ENCODE measurements at regions not wholly inside any gene's neighbourhood (a gene's known extent, or its start where the extent isn't known, plus 50 kb on each side); places are given as distances from the start of the nearest gene placed in this dataset.

DNA sequence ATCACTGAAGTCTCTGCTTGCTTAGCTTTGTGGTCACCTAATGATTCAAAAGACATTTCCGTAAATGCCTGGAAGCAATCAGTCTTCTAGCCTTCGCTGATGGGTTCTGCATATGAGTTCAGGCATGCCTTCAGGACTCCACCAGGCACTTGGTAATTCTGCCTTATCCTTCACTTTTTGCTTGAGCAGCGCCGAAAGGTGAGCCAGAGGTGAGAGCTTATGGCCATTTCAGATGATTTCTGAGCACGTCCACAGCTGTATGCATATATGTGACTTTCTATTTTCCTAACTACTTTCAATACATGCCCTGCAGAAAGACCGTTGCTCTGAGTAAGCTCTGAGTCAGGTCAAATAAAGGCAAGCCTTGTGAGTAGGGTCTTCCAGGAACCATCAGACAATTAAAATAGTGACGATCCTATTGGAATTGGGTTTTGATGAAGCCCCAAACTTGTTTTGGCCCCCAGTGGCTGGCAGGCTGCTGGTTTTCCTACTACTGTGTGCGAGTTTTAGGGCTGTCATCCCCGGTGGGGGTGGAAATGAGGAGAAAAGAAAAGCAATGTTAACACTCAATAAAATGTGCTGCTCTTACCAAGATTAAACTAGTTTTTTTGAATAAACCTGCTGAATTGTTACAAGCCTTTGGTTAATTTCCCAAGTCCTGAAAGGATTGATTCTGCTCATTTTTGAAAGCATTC, 154.4 kb upstream of the AKR1E2 start:
- H3K27ac ChIP-seq (ENCODE audit: low read depth, low read length): no peak overlapping the region

DNA sequence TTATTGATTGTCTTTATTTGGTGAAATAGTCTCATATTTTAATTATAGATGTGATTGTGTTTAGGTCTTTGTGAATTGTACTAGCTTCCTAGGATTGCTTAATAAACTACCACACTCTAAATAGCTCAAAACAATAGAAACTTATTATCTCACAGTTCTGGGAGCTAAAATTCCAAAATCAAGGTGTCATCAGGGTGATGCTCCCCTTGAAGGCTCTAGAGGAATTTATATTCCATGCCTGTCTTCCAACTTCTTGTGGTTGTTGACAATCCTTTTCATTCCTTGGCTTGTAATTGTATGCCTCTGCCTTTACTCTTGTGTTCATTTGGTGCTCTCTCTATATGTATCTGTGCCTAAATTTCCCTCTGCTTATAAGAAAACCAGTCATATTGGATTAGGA, 155.3 kb upstream of the AKR1E2 start:
- peaks cover 0 to 8% (median 0%) of the 10 kb centered on the region in 5 donors for H3K9me3 ChIP-seq (ENCODE audit: control insufficient read depth in 5 of 5, low read length in 5 of 5)

More for the DNA sequence above, 154.4 kb upstream of the AKR1E2 start:
- Histone ChIP-seq H3K9ac (ENCODE audit: low read length in 5 of 5) (peak overlapping the region in 1 of 5 donors; percentile 12), H3K4me1 (ENCODE audit: control insufficient read depth in 5 of 5, insufficient read depth in 5 of 5, low read length in 5 of 5) (peaks cover 0 to 4% (median 0%) of the 10 kb centered on the region in 5 donors), H3K27me3 (ENCODE audit: control insufficient read depth in 5 of 5, insufficient read depth in 4 of 5, low read length in 5 of 5) (no peaks in the 10 kb centered on the region), H3K9me3 (ENCODE audit: control insufficient read depth in 5 of 5, low read length in 5 of 5) (peaks cover 0 to 8% (median 0%) of the 10 kb centered on the region in 5 donors), H3K4me3 (ENCODE audit: low read depth in 1 of 5, low read length in 5 of 5) (peak overlapping the region in 3 of 5 donors; percentile 13 to 56 (median 26)), H3K36me3 (ENCODE audit: control insufficient read depth in 5 of 5, insufficient read depth in 5 of 5, low read length in 5 of 5) (no peaks in the 10 kb centered on the region)

GRCh38 chr10:4669585-4669984, 156.4 kb upstream of the AKR1E2 start:
- Histone ChIP-seq H3K36me3 (ENCODE audit: control insufficient read depth in 5 of 5, insufficient read depth in 5 of 5, low read length in 5 of 5) (no peaks in the 10 kb centered on the region), H3K27ac (ENCODE audit: low read depth, low read length) (no peak overlapping the region), H3K4me1 (ENCODE audit: control insufficient read depth in 5 of 5, insufficient read depth in 5 of 5, low read length in 5 of 5) (peaks cover 0 to 4% (median 0%) of the 10 kb centered on the region in 5 donors), H3K9ac (ENCODE audit: low read length in 5 of 5) (no peak overlapping the region), H3K9me3 (ENCODE audit: control insufficient read depth in 5 of 5, low read length in 5 of 5) (peaks cover 0 to 8% (median 0%) of the 10 kb centered on the region in 5 donors), H3K4me3 (ENCODE audit: low read depth in 1 of 5, low read length in 5 of 5) (no peak overlapping the region), H3K27me3 (ENCODE audit: control insufficient read depth in 5 of 5, insufficient read depth in 4 of 5, low read length in 5 of 5) (no peaks in the 10 kb centered on the region)

More for the DNA sequence above, 155.3 kb upstream of the AKR1E2 start:
- Histone ChIP-seq H3K4me1 (ENCODE audit: control insufficient read depth in 5 of 5, insufficient read depth in 5 of 5, low read length in 5 of 5) (peaks cover 0 to 4% (median 0%) of the 10 kb centered on the region in 5 donors), H3K36me3 (ENCODE audit: control insufficient read depth in 5 of 5, insufficient read depth in 5 of 5, low read length in 5 of 5) (no peaks in the 10 kb centered on the region), H3K27ac (ENCODE audit: low read depth, low read length) (no peak overlapping the region), H3K4me3 (ENCODE audit: low read depth in 1 of 5, low read length in 5 of 5) (no peak overlapping the region), H3K9ac (ENCODE audit: low read length in 5 of 5) (no peak overlapping the region), H3K27me3 (ENCODE audit: control insufficient read depth in 5 of 5, insufficient read depth in 4 of 5, low read length in 5 of 5) (no peaks in the 10 kb centered on the region)

DNA sequence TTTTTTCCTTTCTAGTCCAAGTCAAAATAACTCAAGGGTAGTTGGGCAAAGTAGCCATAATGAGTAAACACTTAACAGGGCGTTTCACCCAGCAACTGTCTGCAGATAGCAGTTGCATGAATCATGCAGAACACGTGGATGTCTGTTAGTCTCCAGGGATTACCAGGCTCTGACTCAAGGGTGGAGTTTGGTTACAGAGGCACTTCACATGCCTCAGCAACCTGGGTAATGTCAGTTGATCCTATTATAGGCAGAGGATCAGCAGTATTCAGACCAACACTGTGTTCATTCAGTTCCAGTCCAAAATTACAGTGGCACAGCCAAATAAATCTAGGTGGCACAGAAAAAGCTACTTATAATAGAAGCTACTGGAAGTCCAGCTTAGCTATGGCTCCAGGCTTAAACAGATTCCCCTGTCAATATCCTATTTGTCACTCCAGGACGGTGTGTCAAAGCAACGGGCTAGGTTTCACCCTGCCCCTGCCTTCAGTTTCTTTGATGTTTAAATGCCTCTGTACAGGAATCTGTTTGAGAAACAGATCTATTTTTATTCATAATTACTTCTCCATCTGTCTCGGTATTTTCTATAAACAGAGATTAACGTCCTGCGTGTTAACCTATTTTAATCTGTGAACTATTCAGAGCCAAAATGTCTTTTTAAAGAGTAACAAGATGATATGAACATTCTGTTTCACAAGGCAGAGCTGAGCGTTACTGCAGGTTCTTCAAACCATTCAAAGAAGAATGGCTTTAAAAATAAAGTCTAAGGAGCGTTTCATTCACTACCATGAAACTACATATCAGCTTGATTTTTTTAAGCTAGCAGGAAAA, 162.6 kb upstream of the AKR1E2 start:
- Histone ChIP-seq H3K27ac (ENCODE audit: low read depth, low read length) (peak overlapping the region; percentile 98), H3K4me1 (ENCODE audit: control insufficient read depth in 5 of 5, insufficient read depth in 5 of 5, low read length in 5 of 5) (peaks cover 15 to 45% (median 39%) of the 10 kb centered on the region in 5 donors), H3K9ac (ENCODE audit: low read length in 5 of 5) (peak overlapping the region in 4 of 5 donors; percentile 51 to 76 (median 64)), H3K27me3 (ENCODE audit: control insufficient read depth in 5 of 5, insufficient read depth in 4 of 5, low read length in 5 of 5) (no peaks in the 10 kb centered on the region), H3K36me3 (ENCODE audit: control insufficient read depth in 5 of 5, insufficient read depth in 5 of 5, low read length in 5 of 5) (no peaks in the 10 kb centered on the region), H3K9me3 (ENCODE audit: control insufficient read depth in 5 of 5, low read length in 5 of 5) (no peaks in the 10 kb centered on the region), H3K4me3 (ENCODE audit: low read depth in 1 of 5, low read length in 5 of 5) (peak overlapping the region in 3 of 5 donors; percentile 1 to 40 (median 29))

DNA sequence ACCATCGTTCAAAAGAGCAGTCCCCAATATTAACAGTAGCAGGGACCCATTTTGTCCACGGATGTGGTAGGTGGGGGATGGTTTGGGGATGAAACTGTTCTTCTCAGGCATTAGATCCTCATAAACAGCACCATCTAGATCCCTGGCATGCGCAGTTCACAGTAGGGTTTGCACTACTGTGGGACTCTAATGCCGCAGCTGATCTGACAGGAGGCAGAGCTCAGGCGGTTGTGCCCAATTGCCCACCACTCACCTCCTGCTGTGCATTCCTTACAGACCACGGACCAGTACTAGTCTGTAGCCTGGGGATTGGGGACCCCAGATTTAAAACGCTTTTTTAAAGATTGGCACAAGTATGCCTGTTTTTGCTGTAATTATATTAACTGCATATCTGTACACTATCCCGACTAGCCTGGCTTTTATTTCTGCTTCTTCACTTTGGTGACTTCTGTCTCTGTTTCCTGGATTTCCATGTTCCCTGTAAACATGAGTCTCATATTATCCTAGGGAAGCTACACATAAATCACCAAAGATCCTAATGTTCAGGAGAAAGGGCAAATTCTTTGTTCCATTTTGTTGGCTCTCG, 163.3 kb upstream of the AKR1E2 start:
- Histone ChIP-seq H3K4me1 (ENCODE audit: control insufficient read depth in 5 of 5, insufficient read depth in 5 of 5, low read length in 5 of 5) (peaks cover 15 to 48% (median 39%) of the 10 kb centered on the region in 5 donors), H3K36me3 (ENCODE audit: control insufficient read depth in 5 of 5, insufficient read depth in 5 of 5, low read length in 5 of 5) (no peaks in the 10 kb centered on the region), H3K9ac (ENCODE audit: low read length in 5 of 5) (peak overlapping the region in 4 of 5 donors; percentile 25 to 76 (median 38)), H3K27ac (ENCODE audit: low read depth, low read length) (peak overlapping the region; percentile 98), H3K4me3 (ENCODE audit: low read depth in 1 of 5, low read length in 5 of 5) (peak overlapping the region in 4 of 5 donors; percentile 1 to 36 (median 12)), H3K27me3 (ENCODE audit: control insufficient read depth in 5 of 5, insufficient read depth in 4 of 5, low read length in 5 of 5) (no peaks in the 10 kb centered on the region), H3K9me3 (ENCODE audit: control insufficient read depth in 5 of 5, low read length in 5 of 5) (no peaks in the 10 kb centered on the region)

DNA sequence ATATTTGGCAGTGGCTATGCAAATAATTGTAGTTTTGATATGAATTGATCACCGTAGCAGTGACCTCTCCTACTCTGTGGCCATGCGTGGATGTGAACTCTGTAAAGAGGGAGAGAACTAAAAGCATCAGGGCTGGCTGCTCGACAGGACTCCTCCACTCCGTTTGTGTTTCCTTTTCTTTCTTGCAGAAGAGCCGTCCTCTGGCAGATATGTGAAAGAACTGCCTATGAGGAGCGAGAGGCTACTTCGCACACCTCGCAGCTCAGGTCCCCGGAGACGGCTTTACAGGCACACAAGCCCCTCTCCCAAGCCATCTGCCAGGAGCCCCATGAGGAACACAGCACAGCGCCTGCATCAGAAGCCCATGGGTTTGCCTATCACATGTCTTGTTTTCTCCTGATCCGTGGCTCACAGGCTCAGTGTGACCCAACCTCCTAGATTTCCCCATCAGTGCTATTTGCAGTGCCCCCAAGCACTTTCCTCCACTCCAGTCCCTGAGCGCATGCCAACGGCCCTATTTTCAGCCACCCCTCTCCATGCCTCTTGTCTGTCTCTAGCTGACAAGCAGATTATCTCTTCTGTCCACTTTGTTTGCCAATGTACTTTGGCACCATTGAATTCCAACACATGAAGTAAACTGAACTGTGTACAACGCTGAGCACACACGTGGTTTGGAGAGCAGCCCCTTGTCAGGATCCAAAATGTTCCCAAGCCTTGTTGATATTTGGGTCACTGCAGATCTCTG, 164.3 kb upstream of the AKR1E2 start:
- Histone ChIP-seq H3K9ac (ENCODE audit: low read length in 5 of 5) (peak overlapping the region in 3 of 5 donors; percentile 40 to 67 (median 60)), H3K27me3 (ENCODE audit: control insufficient read depth in 5 of 5, insufficient read depth in 4 of 5, low read length in 5 of 5) (no peaks in the 10 kb centered on the region), H3K4me1 (ENCODE audit: control insufficient read depth in 5 of 5, insufficient read depth in 5 of 5, low read length in 5 of 5) (peaks cover 15 to 53% (median 39%) of the 10 kb centered on the region in 5 donors), H3K9me3 (ENCODE audit: control insufficient read depth in 5 of 5, low read length in 5 of 5) (no peaks in the 10 kb centered on the region), H3K4me3 (ENCODE audit: low read depth in 1 of 5, low read length in 5 of 5) (peak overlapping the region in 4 of 5 donors; percentile 29 to 70 (median 38)), H3K36me3 (ENCODE audit: control insufficient read depth in 5 of 5, insufficient read depth in 5 of 5, low read length in 5 of 5) (no peaks in the 10 kb centered on the region), H3K27ac (ENCODE audit: low read depth, low read length) (peak overlapping the region; percentile 98)

DNA sequence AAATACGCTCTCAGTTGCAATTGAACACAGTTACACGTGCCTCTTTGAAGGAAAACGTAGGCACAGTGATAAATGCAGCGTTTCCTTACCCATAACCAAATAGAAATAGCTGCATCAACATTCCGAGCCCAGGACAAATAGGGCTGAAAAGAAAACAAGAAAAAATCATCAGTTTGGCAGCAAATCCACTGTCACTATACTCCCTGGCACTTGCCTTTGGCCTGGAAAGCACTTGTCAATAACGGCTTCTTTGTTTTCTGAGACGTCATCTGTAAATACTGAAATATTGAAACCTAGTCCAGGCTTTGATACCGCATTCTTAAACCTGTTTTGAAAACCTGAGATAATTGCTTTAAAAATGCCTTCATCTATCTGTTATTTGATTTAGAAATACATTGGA, 167.2 kb upstream of the AKR1E2 start:
- Histone ChIP-seq H3K4me3 (ENCODE audit: low read depth in 1 of 5, low read length in 5 of 5) (no peak overlapping the region), H3K27me3 (ENCODE audit: control insufficient read depth in 5 of 5, insufficient read depth in 4 of 5, low read length in 5 of 5) (no peaks in the 10 kb centered on the region), H3K36me3 (ENCODE audit: control insufficient read depth in 5 of 5, insufficient read depth in 5 of 5, low read length in 5 of 5) (no peaks in the 10 kb centered on the region), H3K9me3 (ENCODE audit: control insufficient read depth in 5 of 5, low read length in 5 of 5) (no peaks in the 10 kb centered on the region), H3K9ac (ENCODE audit: low read length in 5 of 5) (no peak overlapping the region), H3K4me1 (ENCODE audit: control insufficient read depth in 5 of 5, insufficient read depth in 5 of 5, low read length in 5 of 5) (peaks cover 15 to 56% (median 39%) of the 10 kb centered on the region in 5 donors), H3K27ac (ENCODE audit: low read depth, low read length) (peak overlapping the region; percentile 44)

DNA sequence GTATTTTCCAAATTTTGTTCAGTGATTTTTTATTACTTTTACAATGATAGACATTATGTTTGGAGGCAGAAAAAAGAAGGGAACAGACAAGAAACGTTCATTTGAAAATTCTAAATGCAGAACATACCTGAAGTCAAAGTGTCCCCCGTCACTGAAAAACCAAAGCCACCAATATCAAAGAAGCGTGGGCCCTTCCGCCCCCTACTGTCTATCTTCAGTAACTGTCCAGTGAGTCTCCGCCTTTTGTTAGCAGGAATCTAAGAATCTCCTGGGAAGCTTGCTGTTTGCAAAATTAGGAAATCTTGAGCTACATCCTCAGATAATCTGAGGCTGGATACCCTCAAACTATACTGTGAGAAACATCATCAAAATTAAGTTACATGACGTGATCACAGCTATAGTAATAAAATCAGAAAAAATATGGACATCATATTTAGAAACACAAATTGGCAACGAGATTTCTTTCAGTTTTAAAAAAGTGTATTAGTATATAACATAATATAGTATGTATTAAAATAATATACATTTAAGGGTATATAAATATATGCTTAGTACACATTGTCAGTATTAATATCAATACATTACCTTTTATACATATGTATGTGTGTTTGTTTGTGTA, 169.3 kb upstream of the AKR1E2 start:
- peaks cover 1 to 39% (median 19%) of the 10 kb centered on the region in 5 donors for H3K4me1 ChIP-seq (ENCODE audit: control insufficient read depth in 5 of 5, insufficient read depth in 5 of 5, low read length in 5 of 5)
- no peak overlapping the region for H3K27ac ChIP-seq (ENCODE audit: low read depth, low read length)
- H3K4me3 ChIP-seq (ENCODE audit: low read depth in 1 of 5, low read length in 5 of 5): no peak overlapping the region
- no peak overlapping the region for H3K9ac ChIP-seq (ENCODE audit: low read length in 5 of 5)
- H3K27me3 ChIP-seq (ENCODE audit: control insufficient read depth in 5 of 5, insufficient read depth in 4 of 5, low read length in 5 of 5): no peaks in the 10 kb centered on the region
- H3K36me3 ChIP-seq (ENCODE audit: control insufficient read depth in 5 of 5, insufficient read depth in 5 of 5, low read length in 5 of 5): no peaks in the 10 kb centered on the region
- no peaks in the 10 kb centered on the region for H3K9me3 ChIP-seq (ENCODE audit: control insufficient read depth in 5 of 5, low read length in 5 of 5)

DNA sequence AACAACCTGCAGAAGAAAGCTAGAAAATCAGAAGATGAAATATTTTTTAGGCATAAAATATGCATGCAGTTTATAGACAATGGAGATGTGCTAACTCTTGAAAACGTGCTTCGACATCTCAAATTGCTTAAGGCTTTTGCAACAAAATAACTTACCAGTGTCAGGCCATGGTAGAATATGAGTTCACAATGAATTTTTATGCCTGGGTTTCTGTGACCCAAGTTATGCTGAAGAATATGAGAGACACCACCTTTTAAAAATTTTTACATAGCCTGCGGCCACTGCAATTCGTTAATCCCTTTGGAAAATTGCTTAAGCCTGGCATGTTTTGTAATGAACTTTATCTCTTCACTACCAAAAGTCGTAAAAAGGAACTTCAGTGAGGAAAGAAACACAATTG, 170.1 kb upstream of the AKR1E2 start:
- Histone ChIP-seq H3K4me1 (ENCODE audit: control insufficient read depth in 5 of 5, insufficient read depth in 5 of 5, low read length in 5 of 5) (peaks cover 0 to 31% (median 11%) of the 10 kb centered on the region in 5 donors), H3K27me3 (ENCODE audit: control insufficient read depth in 5 of 5, insufficient read depth in 4 of 5, low read length in 5 of 5) (no peaks in the 10 kb centered on the region), H3K27ac (ENCODE audit: low read depth, low read length) (no peak overlapping the region), H3K9ac (ENCODE audit: low read length in 5 of 5) (no peak overlapping the region), H3K9me3 (ENCODE audit: control insufficient read depth in 5 of 5, low read length in 5 of 5) (no peaks in the 10 kb centered on the region), H3K4me3 (ENCODE audit: low read depth in 1 of 5, low read length in 5 of 5) (no peak overlapping the region), H3K36me3 (ENCODE audit: control insufficient read depth in 5 of 5, insufficient read depth in 5 of 5, low read length in 5 of 5) (no peaks in the 10 kb centered on the region)
